NCI-H1092 treated with DMSO at 0.1 percent for 48 hours (cell line): ENCODE measurements at regions not wholly inside any gene's neighbourhood (a gene's known extent, or its start where the extent isn't known, plus 50 kb on each side); places are given as distances from the start of the nearest gene placed in this dataset.

Experiments used
- DNase-seq: peaks from one replicate; lab custom pipeline; 2025; lab: John Stamatoyannopoulos, UW

- DNase-seq = no peak
These were observed 524.5 kb downstream of the MATN1 start for GRCh38 chr1:30198795-30199403.

GRCh38 chr1:30198451-30198760 lies 525.0 kb downstream of the MATN1 start:
- no peak for DNase-seq

- DNase-seq = no peak
These were observed 525.5 kb downstream of the MATN1 start for GRCh38 chr1:30197639-30198450.

- no peak for DNase-seq
These were observed 526.3 kb downstream of the MATN1 start for GRCh38 chr1:30196872-30197638.

GRCh38 chr1:30196457-30196856 lies 526.9 kb downstream of the MATN1 start:
- DNase-seq = no peak

GRCh38 chr1:30195424-30196134 lies 527.8 kb downstream of the MATN1 start:
- DNase-seq = no peak

- no peak for DNase-seq
These were observed 528.5 kb downstream of the MATN1 start for GRCh38 chr1:30194741-30195423.

GRCh38 chr1:30194046-30194619 lies 529.3 kb downstream of the MATN1 start:
- DNase-seq = no peak

- DNase-seq = no peak
These were observed 530.3 kb downstream of the MATN1 start for GRCh38 chr1:30192969-30193630.

GRCh38 chr1:30191154-30191702 lies 532.2 kb downstream of the MATN1 start:
- no peak for DNase-seq

GRCh38 chr1:30190511-30191153 lies 532.8 kb downstream of the MATN1 start:
- peak; percentile 63 for DNase-seq

GRCh38 chr1:30189818-30190500 lies 533.4 kb downstream of the MATN1 start:
- DNase-seq = no peak

GRCh38 chr1:30188999-30189398 lies 534.4 kb downstream of the MATN1 start:
- no peak for DNase-seq

- no peak for DNase-seq
These were observed 535.1 kb downstream of the MATN1 start for GRCh38 chr1:30188329-30188728.

- no peak for DNase-seq
These were observed 535.9 kb downstream of the MATN1 start for GRCh38 chr1:30187413-30188023.

- no peak for DNase-seq
These were observed 536.8 kb downstream of the MATN1 start for GRCh38 chr1:30186586-30186985.

GRCh38 chr1:30185809-30186208 lies 537.6 kb downstream of the MATN1 start:
- DNase-seq = no peak

GRCh38 chr1:30185313-30185712 lies 538.1 kb downstream of the MATN1 start:
- DNase-seq = no peak
